AG04449 (cell line): ENCODE measurements at regions not wholly inside any gene's neighbourhood (a gene's known extent, or its start where the extent isn't known, plus 50 kb on each side); places are given as distances from the start of the nearest gene placed in this dataset.

Source experiments
- CTCF ChIA-PET: fragments of 350-600 bp; formaldehyde crosslinking; extraction: SDS; loops from one replicate; lab custom pipeline; 2021; ENCODE audit warnings: antibody characterized with exemption; lab: Yijun Ruan, JAX
- POLR2A ChIA-PET: fragments of 400-600, 350-600 bp; formaldehyde crosslinking; extraction: SDS; loops from one replicate; lab custom pipeline; 2020; ENCODE audit warnings: antibody characterized with exemption, inconsistent platforms; lab: Yijun Ruan, JAX
- DNase-seq: peaks from one replicate; pipeline ENCODE4 v3.0.0-alpha.2; 2010; ENCODE audit warnings: low read depth, low spot score
- H3K4me3 ChIP-seq: 2 replicates; pipeline ENCODE4 v1.5.1; 2011; ENCODE audit warnings: low read depth, mild to moderate bottlenecking, control low read depth, low read length
- CTCF ChIP-seq: IDR thresholded peaks from one replicate; pipeline ENCODE4 v1.5.1; 2011; ENCODE audit warnings: mild to moderate bottlenecking, moderate library complexity, low read length, control low read depth, inconsistent platforms; ENCODE audit not compliant: insufficient read depth; ENCODE audit errors: missing control alignments

GRCh38 chr6:148059869-148060268 lies 282.8 kb upstream of the SASH1 start:
- DNase-seq = no peak
- ChIA-PET CTCF (interaction anchor here (0.6 kb wide), 1 partner anchor 403 kb away, joined by 3 read pairs; no protein-coding TSS in a partner anchor), POLR2A (no interaction called here)
- H3K4me3 ChIP-seq = no peak overlapping the region
- TF ChIP-seq CTCF = no peak

- TF ChIP-seq CTCF = no peak
- CTCF ChIA-PET = no interaction called here
- POLR2A ChIA-PET = no interaction called here
- DNase-seq = peak; percentile 72
- H3K4me3 ChIP-seq = no peak overlapping the region
These were observed 278.1 kb upstream of the SASH1 start for GRCh38 chr6:148064406-148065134.

- TF ChIP-seq CTCF = no peak
- no peak for DNase-seq
- no peak overlapping the region for H3K4me3 ChIP-seq
- CTCF ChIA-PET = no interaction called here
- POLR2A ChIA-PET = no interaction called here
These were observed 274.1 kb upstream of the SASH1 start for GRCh38 chr6:148068437-148069061.

- POLR2A ChIA-PET = no interaction called here
- DNase-seq = no peak
- no peak overlapping the region for H3K4me3 ChIP-seq
- no peak for TF ChIP-seq CTCF
- CTCF ChIA-PET = no interaction called here
These were observed 273.4 kb upstream of the SASH1 start for GRCh38 chr6:148069256-148069655.

- TF ChIP-seq CTCF = no peak
- CTCF ChIA-PET = no interaction called here
- no peak for DNase-seq
- POLR2A ChIA-PET = no interaction called here
- no peak overlapping the region for H3K4me3 ChIP-seq
These were observed 268.3 kb upstream of the SASH1 start for GRCh38 chr6:148074291-148074690.

- POLR2A ChIA-PET = no interaction called here
- CTCF ChIA-PET = no interaction called here
- H3K4me3 ChIP-seq = no peak overlapping the region
- no peak for TF ChIP-seq CTCF
- no peak for DNase-seq
These were observed 267.9 kb upstream of the SASH1 start for GRCh38 chr6:148074738-148075137.
